GM21717 (cell line): ENCODE measurements at regions not wholly inside any gene's neighbourhood (a gene's known extent, or its start where the extent isn't known, plus 50 kb on each side); places are given as distances from the start of the nearest gene placed in this dataset.

Experiments
- ATAC-seq: cut with Tn5 transposase; IDR thresholded peaks from one replicate; pipeline ENCODE4 v1.9.1; 2021; ENCODE audit warnings: mild to moderate bottlenecking, moderate library complexity; ENCODE audit not compliant: unreplicated experiment

DNA sequence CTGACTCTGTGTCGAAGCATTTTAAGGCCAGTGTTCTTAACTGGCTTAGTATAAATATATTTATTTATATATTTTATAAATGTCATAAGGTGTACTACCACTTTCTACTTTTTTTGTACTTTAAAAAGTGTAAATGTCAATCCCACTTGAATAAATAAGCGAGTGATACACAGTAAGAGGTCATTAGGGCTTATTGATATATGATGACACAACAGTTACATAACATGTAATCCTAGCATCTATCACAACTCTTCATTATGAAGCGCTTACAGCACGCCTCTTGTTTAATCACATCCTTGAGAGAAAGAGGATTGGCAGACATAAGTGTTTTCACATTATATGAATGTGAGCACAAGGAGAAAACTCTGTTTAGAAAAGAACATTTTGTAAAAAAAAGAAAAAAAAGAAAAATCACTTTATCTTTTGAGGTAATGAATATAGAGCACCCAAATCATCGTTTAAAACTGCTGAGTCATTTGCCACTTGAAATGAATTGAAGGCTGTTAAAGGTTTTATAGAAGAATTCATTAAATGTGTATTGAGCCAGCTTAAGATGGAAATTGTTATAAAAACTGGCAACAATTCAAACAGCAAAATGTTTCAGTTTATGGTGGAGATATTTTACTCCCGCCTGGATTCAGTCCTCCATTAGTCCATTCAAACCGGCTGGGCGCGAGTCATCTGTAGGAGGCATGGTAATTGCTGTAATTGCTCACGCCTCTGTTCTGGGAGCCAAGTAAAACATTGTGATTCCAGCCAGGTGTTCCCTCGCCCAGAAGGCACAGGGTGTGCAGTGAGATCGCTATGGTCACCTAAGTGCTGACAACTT lies 627.3 kb upstream of the KIRREL3 start:
- no peak for ATAC-seq

DNA sequence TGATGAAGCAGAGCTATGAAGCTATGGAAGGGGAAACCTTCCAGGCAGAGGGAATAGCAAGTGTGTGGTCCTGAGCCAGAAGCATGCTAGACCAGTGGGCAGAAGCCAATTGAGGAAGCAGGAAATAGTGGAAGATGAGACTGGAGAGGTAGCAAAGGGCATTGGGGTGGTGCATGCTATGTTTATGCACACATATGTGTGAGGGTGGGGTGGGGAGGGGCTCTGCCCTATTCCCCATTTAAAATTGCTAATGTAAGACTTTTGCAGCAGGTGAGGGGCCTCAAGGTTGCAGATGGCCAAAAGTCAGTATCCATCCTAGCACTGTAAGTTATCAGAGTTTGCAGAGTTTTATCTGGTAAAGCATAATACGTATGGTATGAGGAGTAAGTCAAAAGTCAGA lies 626.6 kb upstream of the KIRREL3 start:
- ATAC-seq: no peak

GRCh38 chr11:127625402-127625801 lies 624.8 kb upstream of the KIRREL3 start:
- no peak for ATAC-seq

- ATAC-seq: no peak
Measured at GRCh38 chr11:127624306-127624856, 623.8 kb upstream of the KIRREL3 start.

- ATAC-seq: no peak
Measured at GRCh38 chr11:127622686-127623085, 622.1 kb upstream of the KIRREL3 start.

DNA sequence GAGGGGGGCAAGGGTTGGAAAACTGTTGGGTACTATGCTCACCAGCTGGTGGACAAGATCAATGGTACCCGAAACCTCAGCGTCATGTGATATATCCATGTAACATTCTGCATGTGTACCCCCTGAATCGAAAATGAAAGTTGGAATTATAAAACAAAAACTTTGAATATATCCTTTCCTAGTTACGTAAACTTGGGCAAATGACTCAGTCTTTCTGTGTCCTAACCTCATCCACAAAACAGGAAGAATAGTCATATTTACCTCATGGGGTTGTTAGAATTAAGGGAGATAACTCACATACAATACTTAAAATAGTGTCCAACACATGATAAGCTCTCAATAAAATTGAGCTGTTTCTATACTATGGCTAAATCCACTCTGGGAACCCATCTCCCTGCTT lies 620.1 kb upstream of the KIRREL3 start:
- no peak for ATAC-seq

DNA sequence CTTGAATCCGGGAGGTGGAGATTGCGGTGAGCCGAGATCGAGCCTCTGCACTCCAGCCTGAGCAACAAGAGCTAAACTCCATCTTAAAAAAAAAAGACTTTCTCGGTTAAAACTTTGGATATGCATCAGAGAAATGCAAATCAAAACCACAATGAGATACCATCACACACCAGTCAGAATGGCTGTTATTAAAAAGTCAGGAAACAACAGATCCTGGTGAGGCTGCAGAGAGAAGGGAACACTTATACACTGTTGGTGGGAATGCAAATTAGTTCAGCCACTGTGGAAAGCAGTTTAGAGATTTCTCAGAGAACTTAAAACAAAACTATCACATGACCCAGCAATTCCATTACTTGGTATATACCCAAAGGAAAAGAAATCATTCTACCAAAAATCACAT lies 619.4 kb upstream of the KIRREL3 start:
- ATAC-seq: no peak

DNA sequence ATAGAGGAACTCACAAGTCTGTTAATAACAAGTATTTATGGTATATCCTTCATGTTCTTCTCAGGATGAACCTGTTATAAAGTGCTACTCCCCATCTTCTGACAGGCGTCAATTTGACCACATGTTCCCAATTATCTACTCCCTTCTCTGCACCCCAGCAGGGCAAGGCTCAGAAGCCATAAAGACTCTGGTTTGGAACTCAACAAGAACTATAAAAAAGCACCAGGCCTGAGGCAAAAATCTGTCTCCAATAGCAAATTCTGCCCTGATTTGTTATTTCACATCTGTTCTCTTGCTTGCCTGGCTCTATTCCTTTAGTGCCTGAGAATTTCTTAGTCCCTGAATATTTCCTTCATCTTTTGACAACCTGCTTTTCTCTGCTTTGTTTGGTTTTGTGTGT lies 618.2 kb upstream of the KIRREL3 start:
- ATAC-seq: no peak

GRCh38 chr11:127616158-127616557 lies 615.6 kb upstream of the KIRREL3 start:
- ATAC-seq: no peak

GRCh38 chr11:127612607-127613006 lies 612.0 kb upstream of the KIRREL3 start:
- ATAC-seq: no peak

DNA sequence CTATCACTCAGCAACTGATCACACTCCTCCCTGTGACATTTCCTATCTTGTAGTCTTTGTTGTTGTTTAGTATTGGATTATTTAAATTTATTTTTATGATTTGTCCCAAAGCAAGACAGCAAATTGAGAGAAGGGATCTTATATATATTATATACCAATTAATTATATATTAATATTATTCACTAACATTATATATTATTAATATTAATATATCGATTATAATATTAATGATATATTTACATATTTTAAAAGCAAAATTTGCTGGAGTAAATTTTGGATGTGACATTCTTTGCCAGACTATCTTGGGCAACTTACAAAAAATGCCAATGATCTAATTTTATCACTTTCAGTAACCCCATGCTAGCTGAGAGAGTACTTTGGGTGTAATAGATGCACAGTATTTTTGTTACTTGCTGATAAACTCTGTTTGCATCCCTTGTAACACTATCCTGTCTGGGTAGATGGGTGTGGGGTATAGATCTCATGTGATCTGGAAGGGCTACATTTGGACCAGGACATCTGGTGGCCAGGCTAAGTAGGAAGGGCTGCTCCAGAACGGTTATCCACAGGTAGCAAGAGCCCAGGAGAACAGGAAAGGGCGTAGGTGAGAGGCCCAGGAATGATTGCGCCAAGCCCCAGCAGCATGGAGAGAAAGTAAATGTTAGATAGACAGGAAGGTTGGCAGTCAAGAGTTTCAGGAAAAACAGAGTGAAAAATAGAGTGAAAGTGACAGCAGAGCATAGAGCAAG lies 608.6 kb upstream of the KIRREL3 start:
- ATAC-seq: no peak

DNA sequence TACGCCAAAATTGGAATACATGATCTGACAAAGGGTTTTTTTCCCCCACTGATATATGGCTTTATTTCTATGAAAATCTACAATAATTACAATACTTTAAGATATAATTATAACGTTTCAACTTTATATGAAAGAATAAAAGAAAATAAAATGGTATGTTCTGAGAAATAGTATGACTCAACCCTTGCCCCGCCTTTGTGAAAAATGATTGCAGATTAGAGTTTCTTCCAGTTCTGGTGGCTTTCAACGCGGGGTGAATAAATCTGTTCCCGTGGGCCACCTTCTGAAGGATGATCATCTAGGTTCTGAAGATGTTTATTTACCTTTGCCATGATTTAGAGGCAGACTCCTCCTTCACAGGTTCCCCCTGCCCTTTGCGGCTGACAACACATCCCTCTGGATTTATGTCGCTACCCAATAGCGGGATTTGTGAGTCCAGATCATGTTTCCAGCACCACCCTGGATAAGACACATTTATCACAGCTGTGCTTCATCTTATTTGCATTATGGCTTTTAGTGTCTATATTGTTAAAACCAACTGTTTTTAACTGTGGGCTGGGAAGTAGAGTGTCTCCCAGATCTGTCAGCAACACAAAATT lies 607.0 kb upstream of the KIRREL3 start:
- ATAC-seq: no peak

GRCh38 chr11:127601578-127601977 lies 601.0 kb upstream of the KIRREL3 start:
- ATAC-seq: no peak

DNA sequence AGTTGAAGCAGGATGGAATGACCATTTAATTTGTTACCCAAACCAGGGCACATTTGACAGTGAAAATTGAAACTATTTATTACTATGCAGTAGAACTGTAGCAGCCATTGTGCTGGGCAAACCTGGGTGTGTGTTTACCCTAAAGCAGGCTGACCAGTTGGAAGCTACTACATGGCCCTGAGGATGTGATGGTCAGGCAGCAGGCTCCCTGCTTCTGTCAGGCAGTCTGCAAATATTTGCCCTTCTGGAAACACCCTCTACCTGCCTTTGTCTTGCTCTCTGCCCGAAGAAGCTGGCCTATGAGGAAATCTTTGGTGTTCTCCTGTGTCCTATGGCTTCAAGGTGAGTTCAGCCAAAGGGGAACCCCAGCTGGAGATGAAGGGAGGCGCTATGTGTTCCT lies 600.1 kb upstream of the KIRREL3 start:
- ATAC-seq: no peak

GRCh38 chr11:127598476-127598875 lies 597.9 kb upstream of the KIRREL3 start:
- ATAC-seq: no peak

- ATAC-seq: no peak
Measured at GRCh38 chr11:127596433-127596832, 595.9 kb upstream of the KIRREL3 start.

DNA sequence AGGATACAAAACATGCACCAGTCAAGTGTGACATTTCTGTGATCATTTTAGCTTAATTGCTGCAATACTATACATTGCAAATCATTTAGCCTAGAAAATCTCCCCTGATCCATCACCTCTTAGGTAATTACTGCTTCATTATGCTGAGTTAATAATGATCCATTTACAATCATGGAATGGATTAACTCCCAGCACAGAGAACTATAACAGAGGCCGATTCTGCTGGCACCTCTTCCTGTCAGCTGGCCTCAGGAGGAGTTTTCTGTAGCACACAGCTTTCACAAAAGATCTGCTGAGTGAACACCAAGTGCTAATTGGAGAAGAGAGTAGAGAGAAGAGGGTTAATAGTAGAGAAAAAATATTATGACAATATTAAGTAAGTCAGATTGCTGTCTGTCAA lies 591.8 kb upstream of the KIRREL3 start:
- ATAC-seq: no peak

- no peak for ATAC-seq
Measured at GRCh38 chr11:127590314-127590713, 589.7 kb upstream of the KIRREL3 start.

DNA sequence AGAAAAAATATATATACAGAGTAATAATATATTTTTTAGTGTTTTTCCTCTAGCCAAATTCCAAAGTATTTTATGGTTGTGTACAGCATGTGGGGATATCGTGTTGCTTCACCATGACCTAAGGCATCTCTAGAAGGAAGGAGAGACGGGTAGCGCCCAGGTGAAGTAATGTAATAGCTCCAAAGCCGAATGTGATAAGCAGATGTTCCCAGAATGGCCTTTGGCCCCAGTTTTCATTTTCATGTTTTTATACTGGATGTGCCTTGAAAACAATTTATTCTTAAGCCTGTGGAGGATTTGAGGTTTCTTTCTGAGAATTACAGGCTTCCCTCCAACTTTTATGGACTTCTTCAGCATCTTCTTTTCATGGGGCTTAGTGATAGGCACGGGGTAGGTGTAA lies 587.9 kb upstream of the KIRREL3 start:
- ATAC-seq: no peak

- no peak for ATAC-seq
Measured at GRCh38 chr11:127587511-127587910, 586.9 kb upstream of the KIRREL3 start.

- no peak for ATAC-seq
Measured at GRCh38 chr11:127576210-127576609, 575.6 kb upstream of the KIRREL3 start.

DNA sequence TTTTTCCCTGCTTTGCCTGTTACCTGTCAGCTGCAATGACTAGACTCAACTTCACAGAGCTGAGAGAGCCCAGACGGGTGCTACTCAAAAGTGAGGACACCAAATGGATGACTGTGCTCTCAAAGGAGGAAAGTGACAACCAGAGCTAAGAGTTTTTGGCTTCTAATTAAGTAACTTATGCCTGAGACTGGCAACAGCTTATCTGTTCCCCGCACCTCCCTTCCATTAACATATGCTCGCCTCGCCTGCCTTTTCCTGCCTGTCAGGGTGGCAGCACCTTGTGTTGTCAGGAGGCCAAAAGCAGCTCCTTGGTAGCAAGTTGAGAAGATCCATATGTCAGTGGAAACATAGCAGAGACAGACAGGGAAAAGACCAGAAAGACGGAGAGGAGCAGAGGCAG lies 573.9 kb upstream of the KIRREL3 start:
- no peak for ATAC-seq
